Ecto neural progenitor cell (in vitro differentiated cells): ENCODE measurements at regions not wholly inside any gene's neighbourhood (a gene's known extent, or its start where the extent isn't known, plus 50 kb on each side); places are given as distances from the start of the nearest gene placed in this dataset.

Experiments
- DNase-seq: peaks from one replicate; pipeline ENCODE4 v3.0.0-alpha.2; 2018; ENCODE audit warnings: low spot score

- no peak for DNase-seq
Observed at GRCh38 chr4:67122029-67122428, 423.3 kb downstream of the CENPC start.

- DNase-seq: no peak
Observed at GRCh38 chr4:67120369-67120768, 424.9 kb downstream of the CENPC start.

GRCh38 chr4:67109276-67109675 is 436.0 kb downstream of the CENPC start:
- DNase-seq: no peak

GRCh38 chr4:67106861-67107460 is 438.3 kb downstream of the CENPC start:
- no peak for DNase-seq

- DNase-seq: no peak
Observed at GRCh38 chr4:67104145-67104544, 441.2 kb downstream of the CENPC start.

- DNase-seq: no peak
Observed at GRCh38 chr4:67103001-67103747, 442.1 kb downstream of the CENPC start.

- no peak for DNase-seq
Observed at GRCh38 chr4:67101612-67102011, 443.7 kb downstream of the CENPC start.

- DNase-seq: no peak
Observed at GRCh38 chr4:67092351-67092750, 453.0 kb downstream of the CENPC start.

GRCh38 chr4:67091673-67092072 is 453.6 kb downstream of the CENPC start:
- DNase-seq: no peak

- DNase-seq: no peak
Observed at GRCh38 chr4:67087897-67088296, 457.4 kb downstream of the CENPC start.

GRCh38 chr4:67084783-67085182 is 460.5 kb downstream of the CENPC start:
- no peak for DNase-seq

- DNase-seq: no peak
Observed at GRCh38 chr4:67083496-67083895, 461.8 kb downstream of the CENPC start.

- no peak for DNase-seq
Observed at GRCh38 chr4:67082746-67083145, 462.6 kb downstream of the CENPC start.

- DNase-seq: no peak
Observed at GRCh38 chr4:67080046-67080557, 465.2 kb downstream of the CENPC start.

GRCh38 chr4:67071641-67072040 is 473.7 kb downstream of the CENPC start:
- DNase-seq: no peak

- no peak for DNase-seq
Observed at GRCh38 chr4:67055319-67055718, 490.0 kb downstream of the CENPC start.

- DNase-seq: no peak
Observed at GRCh38 chr4:67054896-67055295, 490.4 kb downstream of the CENPC start.

GRCh38 chr4:67052814-67053675 is 492.3 kb downstream of the CENPC start:
- DNase-seq: no peak

GRCh38 chr4:67051000-67051789 is 494.1 kb downstream of the CENPC start:
- DNase-seq: no peak

GRCh38 chr4:67049446-67049845 is 495.9 kb downstream of the CENPC start:
- no peak for DNase-seq

GRCh38 chr4:67048530-67048929 is 496.8 kb downstream of the CENPC start:
- no peak for DNase-seq

GRCh38 chr4:67040315-67040714 is 505.0 kb downstream of the CENPC start:
- DNase-seq: no peak
